T-cell (primary cell): ENCODE measurements at regions not wholly inside any gene's neighbourhood (a gene's known extent, or its start where the extent isn't known, plus 50 kb on each side); places are given as distances from the start of the nearest gene placed in this dataset.
A peak's percentile ranks its signal among the peaks of the same experiment; 100 is the strongest.

ENCODE experiments used
- ATAC-seq, 4 experiments: fragments of 200-7000 bp in 3 of 4; fragments of 150-1000 bp in 1 of 4; cut with Tn5 transposase; replicated peaks in 1 of 4; 1 replicate in 3 of 4; 2 replicates in 1 of 4; pipeline ENCODE4 v1.10.0; 2021; ENCODE audit warnings: moderate library complexity in 3 of 4, mild to moderate bottlenecking in 2 of 4, moderate number of reproducible peaks in 1 of 4
- CTCF ChIA-PET, 2 donors: fragments of 300-600 bp; sonication (Branson Sonifier 250); formaldehyde crosslinking; loops; one replicate each; lab custom pipeline; 2022; ENCODE audit warnings: antibody characterized with exemption in 2 of 2; lab: Charles Lee
- POLR2A ChIA-PET, 2 donors: fragments of 300-600 bp; sonication (Branson Sonifier 250); formaldehyde crosslinking; loops; one replicate each; lab custom pipeline; 2022; ENCODE audit warnings: antibody characterized with exemption in 2 of 2; lab: Charles Lee
- DNase-seq, 35 experiments: peaks; one replicate each; pipeline versions ENCODE4 v3.0.0 to v3.0.0-alpha.2; 2013 to 2023
- H3K27ac ChIP-seq: one replicate; pipeline ENCODE4 v1.5.1; 2013; ENCODE audit warnings: low read length
- H3K27me3 ChIP-seq, 2 experiments: replicated peaks in 1 of 2; 1 replicate in 1 of 2; 2 replicates in 1 of 2; pipeline versions ENCODE4 v1.6.1 to v1.7.0; 2013; ENCODE audit warnings: low read length in 1 of 2, mixed read lengths in 1 of 2; ENCODE audit not compliant: control insufficient read depth in 2 of 2, insufficient read depth in 2 of 2; ENCODE audit errors: extremely low read depth in 1 of 2
- H3K36me3 ChIP-seq, 2 donors: 1 replicate in 1 of 2; 2 replicates in 1 of 2; pipeline versions ENCODE4 v1.6.1 to v1.7.0; 2013; ENCODE audit warnings: low read length in 1 of 2; ENCODE audit not compliant: control insufficient read depth in 2 of 2, insufficient read depth in 1 of 2; ENCODE audit errors: extremely low read depth in 1 of 2
- H3K4me1 ChIP-seq, 2 experiments: 1 replicate in 1 of 2; 2 replicates in 1 of 2; pipeline versions ENCODE4 v1.6.1 to v1.7.0; 2013; ENCODE audit warnings: low read length in 2 of 2, mixed read lengths in 1 of 2; ENCODE audit not compliant: insufficient read depth in 2 of 2, control insufficient read depth in 1 of 2; ENCODE audit errors: extremely low read depth in 1 of 2
- H3K4me3 ChIP-seq, 2 donors: 1 replicate in 1 of 2; 2 replicates in 1 of 2; pipeline versions ENCODE4 v1.5.1 to v1.7.0; 2013; ENCODE audit warnings: mild to moderate bottlenecking in 2 of 2, low read length in 1 of 2, moderate library complexity in 1 of 2; ENCODE audit not compliant: control insufficient read depth in 1 of 2; ENCODE audit errors: extremely low read depth in 1 of 2
- H3K9me3 ChIP-seq: 2 replicates; pipeline ENCODE4 v1.7.0; 2013
- H3K27ac Mint-ChIP-seq, 2 donors: one replicate each; pipeline ENCODE4 v1.8.0; 2020 to 2021; ENCODE audit warnings: mild to moderate bottlenecking in 2 of 2, mixed read lengths in 2 of 2
- H3K27me3 Mint-ChIP-seq, 2 donors: one replicate each; pipeline ENCODE4 v1.8.0; 2021 to 2022; ENCODE audit warnings: mixed read lengths in 2 of 2
- H3K36me3 Mint-ChIP-seq: one replicate; pipeline ENCODE4 v1.8.0; 2021; ENCODE audit warnings: mixed read lengths
- H3K4me1 Mint-ChIP-seq, 3 donors: one replicate each; pipeline ENCODE4 v1.8.0; 2020 to 2022; ENCODE audit warnings: mixed read lengths in 3 of 3, mild to moderate bottlenecking in 1 of 3
- H3K4me3 Mint-ChIP-seq, 3 donors: one replicate each; pipeline ENCODE4 v1.8.0; 2020 to 2022; ENCODE audit warnings: mild to moderate bottlenecking in 3 of 3, mixed read lengths in 3 of 3, moderate library complexity in 3 of 3
- H3K9me3 Mint-ChIP-seq, 3 donors: one replicate each; pipeline ENCODE4 v1.8.0; 2020 to 2022; ENCODE audit warnings: mixed read lengths in 3 of 3
- WGBS: methylation state at CpG from one replicate; pipeline ENCODE4 v1.1.5; 2013; ENCODE audit warnings: missing lambda C conversion rate; ENCODE audit not compliant: insufficient coverage; 5-methylcytosine and 5-hydroxymethylcytosine counted together

GRCh38 chr21:43322805-43323204 lies 104.1 kb downstream of the SIK1 start:
- Mint-ChIP-seq H3K4me1 (peaks cover 0 to 6% (median 6%) of the 10 kb centered on the region in 3 donors), H3K4me3 (no peak overlapping the region), H3K27me3 (peaks cover 0 to 4% of the 10 kb centered on the region in 2 donors), H3K36me3 (no peaks in the 10 kb centered on the region), H3K9me3 (no peaks in the 10 kb centered on the region), H3K27ac (no peak overlapping the region)
- no peaks in the 10 kb centered on the region for H3K36me3 ChIP-seq
- H3K27ac ChIP-seq = no peak overlapping the region
- H3K27me3 ChIP-seq = peaks cover 0 to 29% of the 10 kb centered on the region in 2 experiments
- whole genome bisulfite sequencing = 77% methylated on average over 8 of the region's 8 CpGs
- ATAC-seq (no peak), DNase-seq (no peak)
- no peaks in the 10 kb centered on the region for H3K9me3 ChIP-seq
- ChIA-PET CTCF (no interaction called here), POLR2A (no interaction called here)
- H3K4me3 ChIP-seq = no peak overlapping the region
- no peaks in the 10 kb centered on the region for H3K4me1 ChIP-seq

- DNase-seq (no peak), ATAC-seq (no peak)
- Histone ChIP-seq H3K4me3 (no peak overlapping the region), H3K36me3 (no peaks in the 10 kb centered on the region), H3K27me3 (peaks cover 0 to 32% of the 10 kb centered on the region in 2 experiments), H3K27ac (no peak overlapping the region), H3K9me3 (no peaks in the 10 kb centered on the region), H3K4me1 (no peaks in the 10 kb centered on the region)
- WGBS = 85% methylated on average over 12 of the region's 17 CpGs
- Mint-ChIP-seq H3K36me3 (no peaks in the 10 kb centered on the region), H3K27me3 (peaks cover 0 to 4% of the 10 kb centered on the region in 2 donors), H3K4me1 (peaks cover 0 to 6% (median 6%) of the 10 kb centered on the region in 3 donors), H3K9me3 (peaks cover 0 to 4% (median 0%) of the 10 kb centered on the region in 3 donors), H3K4me3 (no peak overlapping the region), H3K27ac (no peak overlapping the region)
- POLR2A ChIA-PET = no interaction called here
- CTCF ChIA-PET = no interaction called here
These were observed 104.6 kb downstream of the SIK1 start for GRCh38 chr21:43322311-43322710.

DNA sequence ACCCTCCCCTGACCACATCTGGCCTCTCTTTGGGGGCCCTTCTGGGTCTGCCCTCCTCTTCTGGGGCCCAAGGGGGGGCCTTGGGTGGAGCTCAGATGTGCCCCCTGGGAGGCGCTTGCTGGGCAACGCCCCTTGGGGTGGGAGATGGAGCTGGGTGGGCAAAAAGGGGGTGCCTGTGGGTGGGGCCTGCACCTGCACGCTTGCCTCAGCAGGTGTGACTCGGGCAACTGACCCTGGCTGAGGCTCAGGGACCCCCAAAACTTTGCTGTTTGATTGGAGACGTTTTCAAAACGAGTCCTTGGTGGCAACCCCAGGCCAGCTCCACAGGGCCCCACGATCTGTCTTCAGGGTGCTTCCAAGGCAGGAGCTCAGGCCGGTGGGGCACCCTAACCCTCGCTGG lies 105.3 kb downstream of the SIK1 start:
- Histone ChIP-seq H3K9me3 (no peaks in the 10 kb centered on the region), H3K4me1 (no peaks in the 10 kb centered on the region), H3K27ac (no peak overlapping the region), H3K27me3 (peaks cover 0 to 34% of the 10 kb centered on the region in 2 experiments), H3K4me3 (no peak overlapping the region), H3K36me3 (no peaks in the 10 kb centered on the region)
- no peak overlapping the region for H3K4me3 Mint-ChIP-seq
- DNase-seq (no peak), ATAC-seq (no peak)
- peaks cover 0 to 4% (median 0%) of the 10 kb centered on the region in 3 donors for H3K9me3 Mint-ChIP-seq
- H3K4me1 Mint-ChIP-seq = peaks cover 0 to 6% (median 6%) of the 10 kb centered on the region in 3 donors
- ChIA-PET CTCF (no interaction called here), POLR2A (no interaction called here)
- WGBS = 71% methylated on average over 9 of the region's 9 CpGs
- H3K36me3 Mint-ChIP-seq = no peaks in the 10 kb centered on the region
- H3K27ac Mint-ChIP-seq = no peak overlapping the region
- H3K27me3 Mint-ChIP-seq = peaks cover 3 to 5% of the 10 kb centered on the region in 2 donors

GRCh38 chr21:43321111-43321510 lies 105.8 kb downstream of the SIK1 start:
- Mint-ChIP-seq H3K36me3 (no peaks in the 10 kb centered on the region), H3K4me1 (peaks cover 0 to 4% (median 3%) of the 10 kb centered on the region in 3 donors), H3K9me3 (peaks cover 0 to 4% (median 0%) of the 10 kb centered on the region in 3 donors), H3K27me3 (peaks cover 3 to 5% of the 10 kb centered on the region in 2 donors), H3K27ac (no peak overlapping the region), H3K4me3 (no peak overlapping the region)
- 56% methylated on average over 1 of the region's 5 CpGs for WGBS
- H3K4me3 ChIP-seq = no peak overlapping the region
- DNase-seq (no peak), ATAC-seq (no peak)
- no peaks in the 10 kb centered on the region for H3K9me3 ChIP-seq
- H3K27me3 ChIP-seq = peaks cover 0 to 39% of the 10 kb centered on the region in 2 experiments
- no peak overlapping the region for H3K27ac ChIP-seq
- H3K4me1 ChIP-seq = no peaks in the 10 kb centered on the region
- ChIA-PET CTCF (no interaction called here), POLR2A (no interaction called here)
- H3K36me3 ChIP-seq = no peaks in the 10 kb centered on the region

GRCh38 chr21:43320526-43320925 lies 106.4 kb downstream of the SIK1 start:
- ChIA-PET CTCF (no interaction called here), POLR2A (no interaction called here)
- Mint-ChIP-seq H3K4me1 (peaks cover 0 to 2% (median 0%) of the 10 kb centered on the region in 3 donors), H3K9me3 (peaks cover 0 to 4% (median 0%) of the 10 kb centered on the region in 3 donors), H3K4me3 (no peak overlapping the region), H3K27me3 (peaks cover 5 to 7% of the 10 kb centered on the region in 2 donors), H3K27ac (no peak overlapping the region), H3K36me3 (no peaks in the 10 kb centered on the region)
- no peaks in the 10 kb centered on the region for H3K36me3 ChIP-seq
- no peak for DNase-seq
- no peaks in the 10 kb centered on the region for H3K9me3 ChIP-seq
- H3K27ac ChIP-seq = no peak overlapping the region
- H3K4me1 ChIP-seq = peaks cover 0 to under 1% of the 10 kb centered on the region in 2 experiments
- 63% methylated on average over 4 of the region's 5 CpGs for WGBS
- ATAC-seq = no peak
- H3K27me3 ChIP-seq = peaks cover 0 to 40% of the 10 kb centered on the region in 2 experiments
- no peak overlapping the region for H3K4me3 ChIP-seq

DNA sequence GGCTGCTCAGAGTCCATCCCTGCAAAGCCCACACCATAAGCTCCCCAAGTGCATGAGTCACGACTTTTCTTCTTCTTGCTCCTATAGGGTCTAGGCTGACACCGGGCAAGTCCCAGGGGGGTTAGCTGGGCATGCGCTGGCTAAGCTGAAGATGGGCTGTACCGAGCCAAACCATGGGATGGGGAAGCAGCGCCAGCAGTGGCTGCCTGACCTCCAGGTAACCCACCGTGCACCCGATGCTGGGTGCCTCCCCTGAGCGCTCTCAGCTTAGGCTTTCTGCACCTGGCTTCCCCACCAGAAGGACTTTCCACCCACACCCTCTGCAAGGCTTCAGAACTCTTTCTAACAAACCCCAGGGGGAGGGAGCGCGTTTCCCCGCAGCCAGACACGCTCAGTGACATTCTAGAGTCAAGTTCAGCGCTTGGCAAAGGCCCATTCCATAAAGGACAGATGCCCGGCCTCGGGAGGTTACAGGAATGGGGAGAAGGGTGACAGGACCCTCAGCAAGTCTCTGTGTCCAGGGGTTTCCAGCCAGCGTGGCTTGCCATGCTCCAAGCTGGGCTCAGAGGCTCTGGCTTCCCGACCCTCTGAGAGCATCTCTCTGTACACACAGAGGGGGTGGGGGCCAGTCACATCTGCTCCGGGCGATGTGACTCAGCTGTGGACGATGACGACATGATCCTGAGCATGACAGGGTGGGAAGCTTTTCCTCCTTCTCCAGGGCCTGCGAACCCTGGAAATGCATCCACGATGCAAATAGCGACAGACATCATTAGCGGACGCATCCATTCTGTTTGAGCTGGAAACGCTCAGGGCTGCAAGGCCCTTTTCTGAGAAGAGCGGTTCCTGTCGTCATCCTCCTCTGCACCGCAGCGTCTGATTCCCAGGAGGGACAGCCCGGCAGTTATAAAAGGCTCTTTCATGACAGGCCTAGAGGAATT lies 107.8 kb downstream of the SIK1 start:
- Histone ChIP-seq H3K4me1 (peaks cover 0 to 4% of the 10 kb centered on the region in 2 experiments), H3K27me3 (peaks cover 0 to 50% of the 10 kb centered on the region in 2 experiments), H3K9me3 (no peaks in the 10 kb centered on the region), H3K27ac (no peak overlapping the region), H3K4me3 (no peak overlapping the region), H3K36me3 (no peaks in the 10 kb centered on the region)
- 84% methylated on average over 28 of the region's 32 CpGs for WGBS
- ChIA-PET CTCF (no interaction called here), POLR2A (no interaction called here)
- H3K27ac Mint-ChIP-seq = no peak overlapping the region
- H3K4me3 Mint-ChIP-seq = no peak overlapping the region
- ATAC-seq (peak in 1 of 4 experiments; percentile 21), DNase-seq (no peak)
- H3K9me3 Mint-ChIP-seq = peaks cover 0 to 4% (median 0%) of the 10 kb centered on the region in 3 donors
- H3K27me3 Mint-ChIP-seq = peaks cover 10 to 17% of the 10 kb centered on the region in 2 donors
- peaks cover 0 to 6% (median 2%) of the 10 kb centered on the region in 3 donors for H3K4me1 Mint-ChIP-seq
- no peaks in the 10 kb centered on the region for H3K36me3 Mint-ChIP-seq
